Muscle layer of colon (tissue), 2 donors: ENCODE measurements at regions not wholly inside any gene's neighbourhood (a gene's known extent, or its start where the extent isn't known, plus 50 kb on each side); places are given as distances from the start of the nearest gene placed in this dataset.
A peak's percentile ranks its signal among the peaks of the same experiment; 100 is the strongest.

Experiments
- H3K27ac ChIP-seq: one replicate; pipeline ENCODE4 v1.7.0; 2013; ENCODE audit warnings: low read depth, mild to moderate bottlenecking, low read length, moderate library complexity
- H3K27me3 ChIP-seq, 2 donors: one replicate each; pipeline ENCODE4 v1.7.0; 2013; ENCODE audit warnings: low read length in 2 of 2, mild to moderate bottlenecking in 2 of 2; ENCODE audit not compliant: insufficient read depth in 2 of 2, control insufficient read depth in 1 of 2
- H3K36me3 ChIP-seq: one replicate; pipeline ENCODE4 v1.7.0; 2013; ENCODE audit warnings: mild to moderate bottlenecking, low read length; ENCODE audit not compliant: insufficient read depth
- H3K4me1 ChIP-seq: one replicate; pipeline ENCODE4 v1.7.0; 2013; ENCODE audit warnings: mild to moderate bottlenecking, low read length; ENCODE audit not compliant: insufficient read depth
- H3K4me3 ChIP-seq, 2 donors: one replicate each; pipeline ENCODE4 v1.7.0; 2013; ENCODE audit warnings: low read length in 2 of 2, low read depth in 1 of 2, mild to moderate bottlenecking in 1 of 2, moderate library complexity in 1 of 2
- H3K9ac ChIP-seq: one replicate; pipeline ENCODE4 v1.7.0; 2013; ENCODE audit warnings: low read length
- H3K9me3 ChIP-seq: one replicate; pipeline ENCODE4 v1.7.0; 2013; ENCODE audit warnings: mild to moderate bottlenecking, low read length
- donor health status: abdominal sarcoma.
- donor health status: Adenocarcinoma of cecum.

GRCh38 chr4:15233626-15234025 lies 194.2 kb upstream of the C1QTNF7 start:
- Histone ChIP-seq H3K9ac (no peak overlapping the region), H3K4me3 (peak overlapping the region in 1 of 2 donors; percentile 2), H3K4me1 (peaks cover 32% of the 10 kb centered on the region), H3K27ac (peak overlapping the region; percentile 2), H3K9me3 (no peaks in the 10 kb centered on the region), H3K27me3 (no peaks in the 10 kb centered on the region), H3K36me3 (no peaks in the 10 kb centered on the region)

GRCh38 chr4:15234116-15234855 lies 193.5 kb upstream of the C1QTNF7 start:
- no peak overlapping the region for H3K27ac ChIP-seq
- H3K36me3 ChIP-seq, result no peaks in the 10 kb centered on the region
- no peaks in the 10 kb centered on the region for H3K9me3 ChIP-seq
- H3K4me3 ChIP-seq, result peak overlapping the region in 1 of 2 donors; percentile 2
- no peaks in the 10 kb centered on the region for H3K27me3 ChIP-seq
- no peak overlapping the region for H3K9ac ChIP-seq
- peaks cover 37% of the 10 kb centered on the region for H3K4me1 ChIP-seq

- H3K4me1 ChIP-seq, result peaks cover 42% of the 10 kb centered on the region
- H3K27ac ChIP-seq, result no peak overlapping the region
These were observed 193.0 kb upstream of the C1QTNF7 start for GRCh38 chr4:15234856-15235126.

GRCh38 chr4:15235135-15235534 lies 192.7 kb upstream of the C1QTNF7 start:
- no peaks in the 10 kb centered on the region for H3K27me3 ChIP-seq
- H3K9me3 ChIP-seq, result no peaks in the 10 kb centered on the region
- no peak overlapping the region for H3K4me3 ChIP-seq
- H3K4me1 ChIP-seq, result peaks cover 43% of the 10 kb centered on the region
- H3K9ac ChIP-seq, result no peak overlapping the region
- H3K27ac ChIP-seq, result no peak overlapping the region
- no peaks in the 10 kb centered on the region for H3K36me3 ChIP-seq

More at GRCh38 chr4:15234856-15235126, 193.0 kb upstream of the C1QTNF7 start:
- Histone ChIP-seq H3K4me3 (no peak overlapping the region), H3K27me3 (no peaks in the 10 kb centered on the region), H3K9me3 (no peaks in the 10 kb centered on the region), H3K9ac (no peak overlapping the region), H3K36me3 (no peaks in the 10 kb centered on the region)

- Histone ChIP-seq H3K4me1 (peaks cover 32% of the 10 kb centered on the region), H3K9me3 (no peaks in the 10 kb centered on the region), H3K4me3 (no peak overlapping the region), H3K9ac (no peak overlapping the region), H3K36me3 (no peaks in the 10 kb centered on the region), H3K27me3 (no peaks in the 10 kb centered on the region), H3K27ac (no peak overlapping the region)
These were observed 190.1 kb upstream of the C1QTNF7 start for GRCh38 chr4:15237648-15238230.

- Histone ChIP-seq H3K4me3 (no peak overlapping the region), H3K27me3 (no peaks in the 10 kb centered on the region), H3K36me3 (no peaks in the 10 kb centered on the region), H3K4me1 (peaks cover 22% of the 10 kb centered on the region), H3K27ac (no peak overlapping the region), H3K9ac (no peak overlapping the region), H3K9me3 (no peaks in the 10 kb centered on the region)
These were observed 189.1 kb upstream of the C1QTNF7 start for GRCh38 chr4:15238720-15239119.

GRCh38 chr4:15239866-15240265 lies 188.0 kb upstream of the C1QTNF7 start:
- peaks cover 16% of the 10 kb centered on the region for H3K4me1 ChIP-seq
- no peaks in the 10 kb centered on the region for H3K27me3 ChIP-seq
- no peak overlapping the region for H3K27ac ChIP-seq
- H3K4me3 ChIP-seq, result no peak overlapping the region
- H3K9ac ChIP-seq, result no peak overlapping the region
- H3K36me3 ChIP-seq, result no peaks in the 10 kb centered on the region
- no peaks in the 10 kb centered on the region for H3K9me3 ChIP-seq

GRCh38 chr4:15240764-15241163 lies 187.1 kb upstream of the C1QTNF7 start:
- Histone ChIP-seq H3K4me3 (no peak overlapping the region), H3K27ac (no peak overlapping the region), H3K9me3 (no peaks in the 10 kb centered on the region), H3K4me1 (peaks cover 11% of the 10 kb centered on the region), H3K36me3 (no peaks in the 10 kb centered on the region), H3K27me3 (no peaks in the 10 kb centered on the region), H3K9ac (no peak overlapping the region)

- Histone ChIP-seq H3K4me3 (no peak overlapping the region), H3K27ac (no peak overlapping the region), H3K36me3 (no peaks in the 10 kb centered on the region), H3K9me3 (no peaks in the 10 kb centered on the region), H3K27me3 (no peaks in the 10 kb centered on the region), H3K9ac (no peak overlapping the region), H3K4me1 (peaks cover 11% of the 10 kb centered on the region)
These were observed 185.8 kb upstream of the C1QTNF7 start for GRCh38 chr4:15242021-15242420.

- no peaks in the 10 kb centered on the region for H3K27me3 ChIP-seq
- peaks cover 5% of the 10 kb centered on the region for H3K4me1 ChIP-seq
- no peak overlapping the region for H3K27ac ChIP-seq
- H3K4me3 ChIP-seq, result no peak overlapping the region
- H3K9ac ChIP-seq, result no peak overlapping the region
- no peaks in the 10 kb centered on the region for H3K36me3 ChIP-seq
- no peaks in the 10 kb centered on the region for H3K9me3 ChIP-seq
These were observed 183.5 kb upstream of the C1QTNF7 start for GRCh38 chr4:15244354-15244753.

GRCh38 chr4:15245006-15245530 lies 182.8 kb upstream of the C1QTNF7 start:
- Histone ChIP-seq H3K4me1 (no peaks in the 10 kb centered on the region), H3K27me3 (no peaks in the 10 kb centered on the region), H3K36me3 (no peaks in the 10 kb centered on the region)

GRCh38 chr4:15250021-15250441 lies 177.8 kb upstream of the C1QTNF7 start:
- Histone ChIP-seq H3K27me3 (no peaks in the 10 kb centered on the region), H3K36me3 (no peaks in the 10 kb centered on the region), H3K9me3 (no peaks in the 10 kb centered on the region), H3K9ac (no peak overlapping the region), H3K27ac (no peak overlapping the region), H3K4me3 (no peak overlapping the region), H3K4me1 (no peaks in the 10 kb centered on the region)

More at GRCh38 chr4:15245006-15245530, 182.8 kb upstream of the C1QTNF7 start:
- Histone ChIP-seq H3K9me3 (no peaks in the 10 kb centered on the region), H3K4me3 (no peak overlapping the region), H3K27ac (no peak overlapping the region), H3K9ac (no peak overlapping the region)
